ENCODE measurements at regions not wholly inside any gene's neighbourhood (a gene's known extent, or its start where the extent isn't known, plus 50 kb on each side); places are given as distances from the start of the nearest gene placed in this dataset.
"Not testable (repeated sequence)": the region's sequence is repeated elsewhere in the genome, so short reads cannot be mapped to it uniquely, and the experiment has no call there.

- in situ Hi-C loops (cut with HindIII; ENCODE audit: low pct_ligation_motif_present, low pct_unique_long_range_greater_than_20kb, low sequenced_read_pairs) = no loop called here
- no peak for DNase-seq
These were observed 67.9 kb upstream of the E2F3 start for GRCh38 chr6:20333721-20334269.

DNA sequence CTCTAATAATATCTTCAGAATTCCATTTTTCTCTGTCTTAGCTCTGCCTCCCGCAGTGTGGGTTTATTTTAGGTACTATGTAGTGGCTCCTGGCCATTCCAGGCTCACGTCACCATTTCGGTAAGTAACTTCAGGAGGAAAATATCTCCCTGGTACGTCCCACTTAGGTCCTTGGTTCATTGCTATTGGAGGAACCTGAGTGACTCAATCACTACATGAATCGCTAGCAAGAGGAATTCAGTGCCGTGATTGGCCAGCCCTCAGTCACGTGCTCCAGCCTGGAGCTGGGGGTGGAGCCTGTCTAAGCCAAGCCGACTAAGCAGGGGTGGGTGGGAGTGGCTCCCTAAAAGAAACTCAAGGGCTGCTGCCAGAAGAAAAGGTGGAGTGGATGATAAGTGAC, 67.3 kb upstream of the E2F3 start:
- in situ Hi-C loops (cut with HindIII; ENCODE audit: low pct_ligation_motif_present, low pct_unique_long_range_greater_than_20kb, low sequenced_read_pairs) = no loop called here
- DNase-seq = no peak

- DNase-seq = no peak
- in situ Hi-C loops (cut with HindIII; ENCODE audit: low pct_ligation_motif_present, low pct_unique_long_range_greater_than_20kb, low sequenced_read_pairs) = no loop called here
These were observed 66.7 kb upstream of the E2F3 start for GRCh38 chr6:20334962-20335361.

- DNase-seq = no peak
- in situ Hi-C loops (cut with HindIII; ENCODE audit: low pct_ligation_motif_present, low pct_unique_long_range_greater_than_20kb, low sequenced_read_pairs) = no loop called here
These were observed 65.8 kb upstream of the E2F3 start for GRCh38 chr6:20335872-20336271.

DNA sequence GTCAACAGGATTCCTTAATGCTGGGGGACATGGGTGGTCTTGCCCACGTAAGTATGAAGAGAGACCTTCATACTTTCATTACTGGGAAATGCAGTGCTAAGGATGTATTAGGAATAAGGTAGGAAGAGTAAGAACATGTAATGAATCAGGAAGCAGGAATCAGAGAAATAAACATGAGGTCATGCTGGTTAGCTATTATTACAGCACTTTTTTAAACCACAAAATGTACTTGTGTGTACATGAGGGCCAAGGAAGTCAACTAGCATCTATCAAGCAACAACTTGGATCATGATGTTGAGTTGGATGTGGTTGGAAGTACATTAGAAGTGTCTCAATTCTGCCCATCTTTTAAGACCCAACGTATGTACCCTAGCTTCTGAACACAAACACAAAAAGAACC, 63.5 kb upstream of the E2F3 start:
- in situ Hi-C loops (cut with HindIII; ENCODE audit: low pct_ligation_motif_present, low pct_unique_long_range_greater_than_20kb, low sequenced_read_pairs) = no loop called here
- DNase-seq = no peak

- no peak for DNase-seq
- in situ Hi-C loops (cut with HindIII; ENCODE audit: low pct_ligation_motif_present, low pct_unique_long_range_greater_than_20kb, low sequenced_read_pairs) = no loop called here
These were observed 61.4 kb upstream of the E2F3 start for GRCh38 chr6:20340068-20340848.

GRCh38 chr6:20341096-20341495, 60.6 kb upstream of the E2F3 start:
- in situ Hi-C loops (cut with HindIII; ENCODE audit: low pct_ligation_motif_present, low pct_unique_long_range_greater_than_20kb, low sequenced_read_pairs) = no loop called here
- no peak for DNase-seq

GRCh38 chr6:20341564-20341963, 60.1 kb upstream of the E2F3 start:
- in situ Hi-C loops (cut with HindIII; ENCODE audit: low pct_ligation_motif_present, low pct_unique_long_range_greater_than_20kb, low sequenced_read_pairs) = no loop called here

GRCh38 chr6:20346948-20347347, 54.7 kb upstream of the E2F3 start:
- DNase-seq; in situ Hi-C loops (cut with HindIII; ENCODE audit: low pct_ligation_motif_present, low pct_unique_long_range_greater_than_20kb, low sequenced_read_pairs): not testable (repeated sequence)

More at GRCh38 chr6:20341564-20341963, 60.1 kb upstream of the E2F3 start:
- no peak for DNase-seq

DNA sequence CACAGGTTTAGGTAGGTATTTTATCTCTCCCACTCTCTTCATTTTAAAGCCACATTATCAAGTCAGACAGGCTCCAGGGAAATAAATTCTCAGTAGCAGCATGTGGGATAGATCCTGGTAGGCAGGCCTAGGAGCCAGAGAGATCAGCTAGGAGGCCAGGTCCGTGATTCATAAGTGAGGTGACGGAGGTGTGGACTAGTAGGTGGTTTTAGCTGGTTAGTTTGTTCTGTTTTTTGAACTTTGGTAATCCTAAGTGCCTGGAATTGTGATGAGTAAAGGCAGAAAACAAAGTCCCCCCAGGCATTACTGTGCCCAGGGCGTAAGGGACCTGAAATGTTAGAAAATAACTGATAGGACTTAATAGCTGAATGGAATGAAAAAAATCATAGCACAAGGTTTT, 53.6 kb upstream of the E2F3 start:
- in situ Hi-C loops (cut with HindIII; ENCODE audit: low pct_ligation_motif_present, low pct_unique_long_range_greater_than_20kb, low sequenced_read_pairs) = no loop called here

DNA sequence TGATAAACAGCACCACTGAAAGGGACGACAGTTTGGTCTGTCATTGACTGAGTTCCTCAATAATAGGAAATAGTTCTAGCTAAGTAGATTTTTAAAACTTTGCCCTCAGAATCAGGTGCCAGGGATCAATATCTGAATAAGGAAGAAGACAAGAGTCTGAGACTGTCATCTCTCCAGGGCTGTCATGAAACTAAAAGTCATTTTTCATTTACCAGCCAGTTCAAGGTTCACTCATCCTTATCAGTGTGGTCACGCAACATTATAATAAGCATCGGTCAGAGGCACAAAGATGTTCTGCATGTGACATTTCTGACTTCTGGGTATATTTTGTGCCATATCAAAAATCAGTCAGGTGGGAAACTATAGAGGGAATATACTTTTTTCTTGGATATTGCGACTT, 52.5 kb upstream of the E2F3 start:
- no peak for DNase-seq
- in situ Hi-C loops (cut with HindIII; ENCODE audit: low pct_ligation_motif_present, low pct_unique_long_range_greater_than_20kb, low sequenced_read_pairs) = no loop called here

More for the DNA sequence above, 53.6 kb upstream of the E2F3 start:
- DNase-seq = no peak

DNA sequence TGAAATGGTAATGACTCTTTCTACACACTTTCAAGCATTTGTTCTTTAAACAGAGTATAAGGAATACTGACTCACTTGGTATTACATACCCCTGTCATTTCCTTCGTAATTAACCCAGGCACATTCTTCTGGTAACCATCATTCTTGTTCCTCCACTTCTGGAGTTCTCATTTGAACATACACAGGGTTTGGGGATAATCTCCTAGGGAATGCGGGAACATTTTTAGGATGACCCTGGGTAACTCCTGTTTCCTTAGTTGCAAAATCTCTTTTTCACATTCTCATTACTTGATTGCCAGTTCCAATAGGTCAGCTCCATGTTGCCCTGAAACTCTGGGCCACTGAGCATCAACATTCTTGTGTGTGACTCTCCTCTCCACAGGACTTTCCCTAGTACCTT, 51.5 kb upstream of the E2F3 start:
- in situ Hi-C loops (cut with HindIII; ENCODE audit: low pct_ligation_motif_present, low pct_unique_long_range_greater_than_20kb, low sequenced_read_pairs) = no loop called here
- DNase-seq = no peak

DNA sequence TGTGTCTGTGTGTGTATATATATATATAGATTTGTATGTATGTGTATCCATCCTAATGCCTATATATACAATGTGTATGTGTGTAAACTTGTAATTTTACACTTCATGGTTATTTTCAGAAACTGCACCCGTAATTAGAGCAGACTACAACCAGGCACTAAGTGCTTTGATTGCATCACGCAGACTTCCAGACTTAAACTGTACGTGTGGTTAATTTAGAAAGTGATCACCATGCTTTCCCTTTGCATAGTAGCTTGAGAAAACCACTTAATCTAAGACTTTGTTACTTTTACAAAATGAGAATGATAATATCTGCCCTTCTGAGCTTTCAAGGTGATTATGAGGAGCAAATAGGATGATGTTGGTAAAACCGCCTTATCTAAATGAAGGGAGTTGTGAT, 50.1 kb upstream of the E2F3 start:
- no peak for DNase-seq

More for the DNA sequence above, 50.1 kb upstream of the E2F3 start:
- in situ Hi-C loops (cut with HindIII; ENCODE audit: low pct_ligation_motif_present, low pct_unique_long_range_greater_than_20kb, low sequenced_read_pairs) = no loop called here

Data from ACHN (cell line).